GM12878 (cell line): ENCODE measurements at regions not wholly inside any gene's neighbourhood (a gene's known extent, or its start where the extent isn't known, plus 50 kb on each side); places are given as distances from the start of the nearest gene placed in this dataset.

Experiments
- POLR2A ChIP-seq: IDR thresholded peaks from 2 replicates; pipeline ENCODE4 v1.6.1; 2011; ENCODE audit warnings: low read depth, mild to moderate bottlenecking, low read length
- POLR2AphosphoS5 ChIP-seq: IDR thresholded peaks from 2 replicates; pipeline ENCODE4 v1.6.1; 2011; ENCODE audit warnings: mild to moderate bottlenecking, low read length, inconsistent platforms
- YY1 ChIP-seq: IDR thresholded peaks from 2 replicates; pipeline ENCODE4 v1.6.1; 2011; ENCODE audit warnings: low read depth, mild to moderate bottlenecking, low read length

GRCh38 chr10:44792119-44792775 is 118.9 kb upstream of the TMEM72 start:
- TF ChIP-seq YY1 = no peak
- no peak for TF ChIP-seq POLR2AphosphoS5
- no peak for TF ChIP-seq POLR2A
